RPMI8226 (cell line): ENCODE measurements at regions not wholly inside any gene's neighbourhood (a gene's known extent, or its start where the extent isn't known, plus 50 kb on each side); places are given as distances from the start of the nearest gene placed in this dataset.

Source experiments
- DNase-seq: peaks from one replicate; pipeline ENCODE4 v3.0.0-alpha.2; 2015

- no peak for DNase-seq
These were observed 193.7 kb downstream of the TTC39B start for GRCh38 chr9:15113288-15113687.

- no peak for DNase-seq
These were observed 195.9 kb downstream of the TTC39B start for GRCh38 chr9:15111071-15111470.

- peak; percentile 49 for DNase-seq
These were observed 194.7 kb upstream of the FREM1 start for GRCh38 chr9:15104826-15105420.

- DNase-seq = no peak
These were observed 193.1 kb upstream of the FREM1 start for GRCh38 chr9:15103290-15103689.

GRCh38 chr9:15101095-15101494 lies 190.9 kb upstream of the FREM1 start:
- DNase-seq = no peak

- no peak for DNase-seq
These were observed 190.3 kb upstream of the FREM1 start for GRCh38 chr9:15100571-15100970.

- DNase-seq = no peak
These were observed 186.7 kb upstream of the FREM1 start for GRCh38 chr9:15096972-15097371.

- no peak for DNase-seq
These were observed 176.6 kb upstream of the FREM1 start for GRCh38 chr9:15086778-15087324.

- DNase-seq = no peak
These were observed 176.0 kb upstream of the FREM1 start for GRCh38 chr9:15086156-15086763.

GRCh38 chr9:15081021-15081753 lies 171.0 kb upstream of the FREM1 start:
- no peak for DNase-seq

- DNase-seq = no peak
These were observed 170.2 kb upstream of the FREM1 start for GRCh38 chr9:15080401-15080800.

- no peak for DNase-seq
These were observed 169.8 kb upstream of the FREM1 start for GRCh38 chr9:15079989-15080388.

GRCh38 chr9:15077946-15078729 lies 167.9 kb upstream of the FREM1 start:
- no peak for DNase-seq

GRCh38 chr9:15073620-15074019 lies 163.4 kb upstream of the FREM1 start:
- DNase-seq = no peak

- no peak for DNase-seq
These were observed 160.5 kb upstream of the FREM1 start for GRCh38 chr9:15070716-15071115.

GRCh38 chr9:15069106-15069505 lies 158.9 kb upstream of the FREM1 start:
- DNase-seq = no peak

- no peak for DNase-seq
These were observed 158.0 kb upstream of the FREM1 start for GRCh38 chr9:15068261-15068660.

GRCh38 chr9:15059003-15059402 lies 148.8 kb upstream of the FREM1 start:
- no peak for DNase-seq

GRCh38 chr9:15058236-15058635 lies 148.0 kb upstream of the FREM1 start:
- no peak for DNase-seq

GRCh38 chr9:15055284-15055683 lies 145.1 kb upstream of the FREM1 start:
- DNase-seq = peak; percentile 23

GRCh38 chr9:15048772-15049171 lies 138.5 kb upstream of the FREM1 start:
- no peak for DNase-seq

- DNase-seq = no peak
These were observed 136.9 kb upstream of the FREM1 start for GRCh38 chr9:15047028-15047551.

- DNase-seq = no peak
These were observed 123.1 kb upstream of the FREM1 start for GRCh38 chr9:15033316-15033715.
